ENCODE measurements at regions not wholly inside any gene's neighbourhood (a gene's known extent, or its start where the extent isn't known, plus 50 kb on each side); places are given as distances from the start of the nearest gene placed in this dataset.

- TF ChIP-seq CTCF (IDR thresholded peaks at IDR 0.05; ENCODE audit: low read depth, low read length) (no peak), POLR2A (IDR thresholded peaks at IDR 0.05; ENCODE audit: extremely low read depth, insufficient read length) (no peak), MAX (IDR thresholded peaks at IDR 0.05; ENCODE audit: low read depth, low read length) (no peak)
Measured at GRCh38 chr6:93139408-93140081, 279.8 kb downstream of the EPHA7 start.
